HepG2 (cell line): ENCODE measurements at regions not wholly inside any gene's neighbourhood (a gene's known extent, or its start where the extent isn't known, plus 50 kb on each side); places are given as distances from the start of the nearest gene placed in this dataset.

Source experiments
- ATAC-seq: fragments of 200-7000 bp; cut with Tn5 transposase; 3 replicates; pipeline ENCODE4 v1.9.1; 2020; ENCODE audit warnings: mild to moderate bottlenecking, moderate library complexity
- BruUV-seq: library from RNA; stranded (reverse); fragments of 400-500 nt; replicated peaks from 2 replicates; lab custom pipeline; 2021; lab: Mats Ljungman, UMichigan
- CTCF ChIA-PET: fragments of 300-600 bp; formaldehyde crosslinking; extraction: SDS; loops from one replicate; lab custom pipeline; 2021; ENCODE audit warnings: low total read pairs, inconsistent platforms, low intra/inter-chr PET ratio; lab: Yijun Ruan, JAX
- POLR2A ChIA-PET: fragments of 350-600 bp; sonication (Branson Sonifier 250); formaldehyde crosslinking; loops from one replicate; lab custom pipeline; 2020; ENCODE audit warnings: antibody characterized with exemption, inconsistent platforms; lab: Yijun Ruan, JAX
- DNase-seq: peaks from one replicate; pipeline ENCODE4 v3.0.0-alpha.2; 2015; ENCODE audit warnings: low spot score
- FAIRE-seq: peaks from 3 replicates; lab custom pipeline; 2011; peaks lifted over from hg19 to GRCh38; lab: Jason Lieb, UNC
- H2AFZ ChIP-seq: one replicate; pipeline ENCODE4 v1.6.1; 2011; ENCODE audit warnings: low read length, inconsistent platforms
- H3K27ac ChIP-seq: fragments of 300-600 bp; 3 replicates; pipeline ENCODE4 v1.8.0; 2011; ENCODE audit warnings: mixed run types, mild to moderate bottlenecking, mixed read lengths, low read length, inconsistent platforms; ENCODE audit not compliant: insufficient read depth; ENCODE audit errors: extremely low read length
- H3K27me3 ChIP-seq, 2 experiments: fragments of 200-600 bp in 1 of 2; 2 replicates in 1 of 2; 3 replicates in 1 of 2; pipeline versions ENCODE4 v1.6.0 to v1.8.0; 2011; ENCODE audit warnings: low read length in 2 of 2, mild to moderate bottlenecking in 2 of 2, moderate library complexity in 2 of 2, inconsistent platforms in 1 of 2; ENCODE audit not compliant: insufficient read depth in 2 of 2, control insufficient read depth in 1 of 2
- H3K36me3 ChIP-seq, 2 experiments: fragments of 200-600 bp in 1 of 2; replicated peaks in 1 of 2; 2 replicates in 1 of 2; 3 replicates in 1 of 2; pipeline versions ENCODE4 v1.5.1 to v1.8.0; 2011; ENCODE audit warnings: low read length in 2 of 2, inconsistent platforms in 1 of 2; ENCODE audit not compliant: insufficient read depth in 2 of 2, control insufficient read depth in 1 of 2
- H3K4me1 ChIP-seq: 2 replicates; pipeline ENCODE4 v1.5.1; 2012; ENCODE audit warnings: low read length, inconsistent platforms; ENCODE audit not compliant: insufficient read depth
- H3K4me2 ChIP-seq: 2 replicates; pipeline ENCODE4 v1.6.0; 2011; ENCODE audit warnings: low read depth, low read length, inconsistent platforms
- H3K4me3 ChIP-seq, 3 experiments: fragments of 200-600 bp in 1 of 3; sonication (generic), shearing (Covaris generic) in 1 of 3; replicated peaks in 1 of 3; 2 replicates each; pipeline ENCODE4 v1.5.1; 2011 to 2016; ENCODE audit warnings: low read length in 3 of 3, inconsistent platforms in 2 of 3, low read depth in 2 of 3, mild to moderate bottlenecking in 2 of 3, control low read depth in 1 of 3, mixed read lengths in 1 of 3; ENCODE audit not compliant: insufficient read depth in 1 of 3
- H3K79me2 ChIP-seq: one replicate; pipeline ENCODE4 v1.6.1; 2011; ENCODE audit warnings: low read length, inconsistent platforms; ENCODE audit not compliant: insufficient read depth
- H3K9ac ChIP-seq: 2 replicates; pipeline ENCODE4 v1.6.0; 2011; ENCODE audit warnings: mild to moderate bottlenecking, low read depth, low read length, inconsistent platforms; ENCODE audit not compliant: insufficient read depth
- H3K9me3 ChIP-seq: 2 replicates; pipeline ENCODE4 v1.5.1; 2012; ENCODE audit warnings: mild to moderate bottlenecking, low read length
- H4K20me1 ChIP-seq: 2 replicates; pipeline ENCODE4 v1.6.0; 2011; ENCODE audit warnings: inconsistent platforms, mild to moderate bottlenecking, low read length, moderate library complexity; ENCODE audit not compliant: insufficient read depth
- ATRX ChIP-seq: sonication (generic); formaldehyde crosslinking; IDR thresholded peaks from 2 replicates; pipeline ENCODE4 v1.4.0; 2020; ENCODE audit warnings: missing genetic modification reagents, borderline replicate concordance
- CBFB ChIP-seq: sonication (generic); formaldehyde crosslinking; IDR thresholded peaks from 2 replicates; pipeline ENCODE4 v1.4.0; 2020; ENCODE audit warnings: missing genetic modification reagents
- FOXO4 ChIP-seq: sonication (generic); formaldehyde crosslinking; conservative IDR thresholded peaks from 2 replicates; pipeline ENCODE4 v1.8.1; 2023; ENCODE audit warnings: missing genetic modification reagents
- HINFP ChIP-seq: sonication (generic); formaldehyde crosslinking; IDR thresholded peaks from 2 replicates; pipeline ENCODE4 v1.4.0; 2020; ENCODE audit warnings: low read depth, mild to moderate bottlenecking, missing genetic modification reagents
- MTA1 ChIP-seq: sonication (generic); formaldehyde crosslinking; IDR thresholded peaks from 2 replicates; pipeline ENCODE4 v1.4.0; 2020; ENCODE audit warnings: missing genetic modification reagents, mild to moderate bottlenecking, borderline replicate concordance
- MYC ChIP-seq: sonication (generic); formaldehyde crosslinking; IDR thresholded peaks from 2 replicates; pipeline ENCODE4 v1.9.0; 2021; ENCODE audit warnings: missing genetic modification reagents, borderline replicate concordance
- NFATC3 ChIP-seq: sonication (generic); formaldehyde crosslinking; IDR thresholded peaks from 2 replicates; pipeline ENCODE4 v1.5.1; 2020; ENCODE audit warnings: mild to moderate bottlenecking, missing genetic modification reagents
- PCBP1 ChIP-seq: fragments of 200-400 bp; formaldehyde crosslinking; IDR thresholded peaks from 2 replicates; pipeline ENCODE4 v1.6.1; 2017; ENCODE audit warnings: mild to moderate bottlenecking, low read depth, low read length, borderline replicate concordance
- RXRB ChIP-seq: IDR thresholded peaks from 2 replicates; pipeline ENCODE4 v1.6.1; 2016; ENCODE audit warnings: borderline replicate concordance, missing genetic modification reagents, missing compliant biosample characterization
- SATB2 ChIP-seq: sonication (generic); formaldehyde crosslinking; IDR thresholded peaks from 2 replicates; pipeline ENCODE4 v1.5.0; 2020; ENCODE audit warnings: missing genetic modification reagents
- SSRP1 ChIP-seq: IDR thresholded peaks from 2 replicates; pipeline ENCODE4 v1.6.1; 2016; ENCODE audit warnings: control low read depth
- THAP11 ChIP-seq: IDR thresholded peaks from 2 replicates; pipeline ENCODE4 v1.6.1; 2016; ENCODE audit warnings: missing biosample characterization, missing genetic modification reagents
- ZMAT3 ChIP-seq: sonication (generic); formaldehyde crosslinking; conservative IDR thresholded peaks from 2 replicates; pipeline ENCODE4 v1.7.0; 2021; ENCODE audit warnings: missing genetic modification reagents
- ZNF142 ChIP-seq: sonication (generic); formaldehyde crosslinking; IDR thresholded peaks from 2 replicates; pipeline ENCODE4 v1.4.0; 2020; ENCODE audit warnings: missing genetic modification reagents
- ZNF180 ChIP-seq: sonication (generic); formaldehyde crosslinking; IDR thresholded peaks from 2 replicates; pipeline ENCODE4 v1.4.0; 2020; ENCODE audit warnings: low read depth, missing genetic modification reagents, borderline replicate concordance
- ZNF639 ChIP-seq: conservative IDR thresholded peaks from 2 replicates; pipeline ENCODE4 v1.6.1; 2018; ENCODE audit warnings: missing genetic modification reagents
- ZNF772 ChIP-seq: sonication (generic); formaldehyde crosslinking; IDR thresholded peaks from 2 replicates; pipeline ENCODE4 v1.5.0; 2020; ENCODE audit warnings: mild to moderate bottlenecking, missing genetic modification reagents
- WGBS: methylation state at CpG from one replicate; pipeline ENCODE4 v1.1.6; 2017; ENCODE audit warnings: low lambda C conversion rate; 5-methylcytosine and 5-hydroxymethylcytosine counted together
- in situ Hi-C: cut with HindIII; loops from 2 replicates; pipeline ENCODE4 v1.10.0; 2017; ENCODE audit warnings: low pct_unique_long_range_greater_than_20kb; ENCODE audit not compliant: extremely low pct_ligation_motif_present
- intact Hi-C: fragments of 100-400 bp; cut with micrococcal nuclease; formaldehyde crosslinking; loops from one replicate; pipeline ENCODE4 v1.10.0; 2022; ENCODE audit not compliant: unreplicated experiment

GRCh38 chr5:86970361-86970760 is 297.3 kb upstream of the RASA1 start:
- Histone ChIP-seq H3K36me3 (no peaks in the 10 kb centered on the region), H3K4me1 (peaks cover 6% of the 10 kb centered on the region; the same call in 1 of the 2 replicates), H3K4me3 (no peak overlapping the region), H4K20me1 (no peaks in the 10 kb centered on the region), H3K27me3 (no peaks in the 10 kb centered on the region), H2AFZ (no peak overlapping the region)
- CTCF ChIA-PET: interaction anchor here (1.1 kb wide), 1 partner anchor 42 kb away, joined by 3 read pairs; no protein-coding TSS in a partner anchor
- 79% methylated on average over 3 of the region's 3 CpGs for WGBS
- intact Hi-C loops (no loop called here), in situ Hi-C loops (no loop called here)
- no peak for DNase-seq
- FAIRE-seq: no peak
- TF ChIP-seq FOXO4: no peak
- no peak for TF ChIP-seq RXRB (CRISPR knock-in tag)
- TF ChIP-seq PCBP1: no peak
- TF ChIP-seq SATB2 (CRISPR knock-in tag): no peak
- no peak for TF ChIP-seq ZNF772
- TF ChIP-seq ZNF639 (CRISPR knock-in tag): no peak
- no peak for TF ChIP-seq ZNF142
- TF ChIP-seq ZMAT3 (CRISPR knock-in tag): no peak
- TF ChIP-seq THAP11 (CRISPR knock-in tag): no peak
- TF ChIP-seq NFATC3 (CRISPR knock-in tag): no peak
- TF ChIP-seq SSRP1 (CRISPR knock-in tag): no peak
- no peak for TF ChIP-seq ATRX (CRISPR knock-in tag)
- TF ChIP-seq HINFP (CRISPR knock-in tag): no peak
- TF ChIP-seq ZNF180 (CRISPR knock-in tag): no peak
- TF ChIP-seq MYC (CRISPR knock-in tag): no peak
- TF ChIP-seq MTA1 (CRISPR knock-in tag): no peak
- TF ChIP-seq CBFB (CRISPR knock-in tag): no peak
- TF ChIP-seq, all 625 proteins: peak for 0
- H3K9me3 ChIP-seq: no peaks in the 10 kb centered on the region
- no TSS peak for BruUV-seq
- no peaks in the 10 kb centered on the region for H3K79me2 ChIP-seq
- no peak overlapping the region for H3K9ac ChIP-seq
- H3K4me2 ChIP-seq: no peak overlapping the region
- H3K27ac ChIP-seq: no peak overlapping the region
- no peak for ATAC-seq
- POLR2A ChIA-PET: no interaction called here
